IPS-20b (cell line): ENCODE measurements at regions not wholly inside any gene's neighbourhood (a gene's known extent, or its start where the extent isn't known, plus 50 kb on each side); places are given as distances from the start of the nearest gene placed in this dataset.

Experiments used
- H3K27ac ChIP-seq: one replicate; pipeline ENCODE4 v1.5.1; 2013; ENCODE audit warnings: low read length
- H3K27me3 ChIP-seq: 2 replicates; pipeline ENCODE4 v1.6.1; 2013; ENCODE audit warnings: mild to moderate bottlenecking, low read length, inconsistent platforms; ENCODE audit not compliant: insufficient read depth
- H3K36me3 ChIP-seq: 2 replicates; pipeline ENCODE4 v1.6.1; 2013; ENCODE audit warnings: low read depth, mild to moderate bottlenecking, inconsistent platforms, low read length, moderate library complexity; ENCODE audit not compliant: insufficient read depth
- H3K4me1 ChIP-seq: 2 replicates; pipeline ENCODE4 v1.6.1; 2013; ENCODE audit warnings: mild to moderate bottlenecking, control low read depth, inconsistent platforms, low read length, moderate library complexity; ENCODE audit not compliant: insufficient read depth
- H3K4me3 ChIP-seq: 2 replicates; pipeline ENCODE4 v1.5.1; 2013; ENCODE audit warnings: mild to moderate bottlenecking, low read length, inconsistent platforms
- H3K9ac ChIP-seq: 2 replicates; pipeline ENCODE4 v1.6.1; 2013; ENCODE audit warnings: low read depth, mild to moderate bottlenecking, inconsistent platforms, low read length, moderate library complexity
- H3K9me3 ChIP-seq: 2 replicates; pipeline ENCODE4 v1.6.1; 2013; ENCODE audit warnings: mild to moderate bottlenecking, low read depth, low read length, inconsistent platforms; ENCODE audit not compliant: insufficient read depth

DNA sequence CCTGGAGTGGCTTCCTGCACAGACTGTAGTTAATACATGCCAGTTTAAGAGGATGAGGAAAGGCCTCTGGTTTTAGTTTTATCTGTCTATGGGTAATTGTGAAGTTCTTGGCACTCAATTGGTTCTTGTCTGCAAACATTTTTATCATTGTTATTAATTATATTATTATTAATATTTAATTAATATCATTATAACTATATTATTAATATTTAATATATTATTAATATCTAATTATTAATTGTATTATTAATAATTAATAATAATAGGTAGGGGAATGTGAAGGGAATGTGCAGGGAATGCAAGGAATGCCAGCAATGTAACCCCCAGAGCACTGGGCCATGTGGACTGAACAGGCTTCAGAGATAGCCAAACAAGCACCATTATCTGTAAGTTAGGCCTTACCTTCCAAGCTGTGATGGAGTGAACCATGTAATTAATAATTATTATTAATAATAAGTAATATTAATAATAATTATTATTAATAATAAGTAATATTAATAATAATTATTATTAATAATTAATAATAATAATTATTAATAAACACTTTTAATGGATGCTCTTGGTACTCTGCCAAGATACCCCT, 79.8 kb upstream of the NMNAT3 start:
- Histone ChIP-seq H3K4me3 (no peak overlapping the region), H3K36me3 (no peaks in the 10 kb centered on the region), H3K9me3 (no peaks in the 10 kb centered on the region), H3K27ac (no peak overlapping the region), H3K4me1 (no peaks in the 10 kb centered on the region), H3K9ac (no peak overlapping the region), H3K27me3 (no peaks in the 10 kb centered on the region)

- no peaks in the 10 kb centered on the region for H3K9me3 ChIP-seq
- H3K4me3 ChIP-seq, result no peak overlapping the region
- no peak overlapping the region for H3K9ac ChIP-seq
Observed at GRCh38 chr3:139756529-139757103, 78.8 kb upstream of the NMNAT3 start.

GRCh38 chr3:139755551-139755950, 77.8 kb upstream of the NMNAT3 start:
- H3K27ac ChIP-seq, result no peak overlapping the region
- no peaks in the 10 kb centered on the region for H3K36me3 ChIP-seq
- no peaks in the 10 kb centered on the region for H3K9me3 ChIP-seq
- no peaks in the 10 kb centered on the region for H3K4me1 ChIP-seq
- H3K4me3 ChIP-seq, result no peak overlapping the region
- H3K9ac ChIP-seq, result no peak overlapping the region
- H3K27me3 ChIP-seq, result no peaks in the 10 kb centered on the region

More at GRCh38 chr3:139756529-139757103, 78.8 kb upstream of the NMNAT3 start:
- H3K4me1 ChIP-seq, result no peaks in the 10 kb centered on the region
- H3K36me3 ChIP-seq, result no peaks in the 10 kb centered on the region
- H3K27ac ChIP-seq, result no peak overlapping the region
- no peaks in the 10 kb centered on the region for H3K27me3 ChIP-seq

DNA sequence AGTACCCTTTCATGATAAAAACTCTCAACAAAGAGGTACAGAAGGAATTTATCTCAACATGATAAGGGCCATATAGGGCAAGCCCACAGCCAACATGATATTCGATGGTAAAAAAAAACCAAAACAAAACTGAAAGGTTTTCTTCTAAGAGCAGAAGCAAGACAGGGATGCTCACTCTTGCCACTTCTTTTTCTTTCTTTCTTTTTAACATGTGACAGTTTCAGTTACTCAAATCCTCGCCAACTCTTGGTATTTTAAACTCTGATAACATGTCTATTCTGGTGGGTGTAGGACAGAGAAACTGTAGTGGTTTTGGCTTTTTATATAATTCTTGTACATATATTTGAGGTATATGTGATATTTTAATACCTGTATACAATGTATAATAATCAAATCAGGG, 74.0 kb upstream of the NMNAT3 start:
- H3K9me3 ChIP-seq, result peaks cover 7% of the 10 kb centered on the region; the same call in 1 of the 2 replicates
- no peaks in the 10 kb centered on the region for H3K27me3 ChIP-seq
- no peak overlapping the region for H3K27ac ChIP-seq
- no peaks in the 10 kb centered on the region for H3K4me1 ChIP-seq
- H3K4me3 ChIP-seq, result no peak overlapping the region
- no peak overlapping the region for H3K9ac ChIP-seq
- H3K36me3 ChIP-seq, result no peaks in the 10 kb centered on the region

GRCh38 chr3:139746481-139746880, 68.7 kb upstream of the NMNAT3 start:
- Histone ChIP-seq H3K9ac (no peak overlapping the region), H3K9me3 (peaks cover 7% of the 10 kb centered on the region; the same call in 1 of the 2 replicates), H3K4me3 (no peak overlapping the region), H3K27me3 (no peaks in the 10 kb centered on the region), H3K27ac (no peak overlapping the region), H3K4me1 (peaks cover 6% of the 10 kb centered on the region; the same call in 1 of the 2 replicates), H3K36me3 (no peaks in the 10 kb centered on the region)

DNA sequence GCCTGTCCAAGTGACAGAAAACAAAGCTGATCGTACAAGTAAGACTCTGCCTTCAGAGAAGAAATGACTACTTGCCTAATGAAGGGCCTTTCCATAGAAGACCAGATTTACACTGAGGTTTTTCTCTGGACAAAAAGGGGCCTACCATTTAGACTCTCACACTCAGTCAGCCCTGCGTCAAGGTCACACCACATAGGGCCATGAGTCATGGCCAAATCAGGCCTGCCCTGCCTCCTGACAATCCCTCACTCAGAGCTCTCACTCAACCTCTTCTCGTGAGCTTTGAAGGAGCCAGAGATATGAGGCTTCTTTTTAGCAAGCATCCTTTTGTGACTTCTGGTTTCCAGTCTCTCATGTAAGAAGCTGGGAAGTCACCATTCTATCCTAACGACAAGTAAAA, 68.1 kb upstream of the NMNAT3 start:
- Histone ChIP-seq H3K27me3 (no peaks in the 10 kb centered on the region), H3K36me3 (no peaks in the 10 kb centered on the region), H3K27ac (no peak overlapping the region), H3K4me1 (peaks cover 6% of the 10 kb centered on the region; the same call in 1 of the 2 replicates), H3K9ac (no peak overlapping the region), H3K9me3 (peaks cover 7% of the 10 kb centered on the region; the same call in 1 of the 2 replicates), H3K4me3 (no peak overlapping the region)

- no peak overlapping the region for H3K9ac ChIP-seq
- H3K36me3 ChIP-seq, result no peaks in the 10 kb centered on the region
- no peak overlapping the region for H3K27ac ChIP-seq
- no peaks in the 10 kb centered on the region for H3K9me3 ChIP-seq
- H3K27me3 ChIP-seq, result no peaks in the 10 kb centered on the region
- H3K4me1 ChIP-seq, result no peaks in the 10 kb centered on the region
- no peak overlapping the region for H3K4me3 ChIP-seq
Observed at GRCh38 chr3:139738697-139739096, 60.9 kb upstream of the NMNAT3 start.

DNA sequence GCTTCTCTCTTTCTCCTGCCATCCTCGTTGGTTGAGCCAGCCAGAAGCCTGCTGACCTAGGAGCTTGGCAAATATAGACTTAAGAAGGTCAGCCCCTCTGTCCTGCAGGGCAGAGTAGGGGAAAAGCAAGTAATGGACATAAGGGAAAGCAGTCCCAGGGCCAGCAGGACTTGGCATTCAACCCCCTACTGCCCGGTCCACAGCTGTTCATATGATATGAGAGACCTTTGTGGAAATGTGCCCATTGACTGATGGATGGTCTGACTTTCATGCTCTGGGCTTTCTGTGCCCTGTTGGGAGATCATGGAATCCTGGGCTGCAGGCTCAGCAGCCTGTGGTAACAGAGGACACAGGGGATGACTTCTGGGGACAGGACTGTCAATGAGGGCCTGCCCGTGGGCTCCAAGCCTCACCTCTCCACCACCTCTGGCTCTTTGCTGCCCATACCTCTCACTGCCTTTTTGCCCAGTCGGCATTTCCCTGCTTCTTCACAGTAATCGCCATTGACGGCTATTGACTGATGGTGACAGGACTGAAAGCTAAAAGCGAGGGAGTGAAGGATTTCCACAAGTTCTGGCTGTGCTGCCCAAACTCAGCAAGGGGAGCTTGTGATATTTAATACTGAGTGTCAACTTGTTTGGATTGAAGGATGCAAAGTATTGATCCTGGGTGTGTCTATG, 60.0 kb upstream of the NMNAT3 start:
- H3K9me3 ChIP-seq, result no peaks in the 10 kb centered on the region
- no peak overlapping the region for H3K27ac ChIP-seq
- no peak overlapping the region for H3K9ac ChIP-seq
- no peaks in the 10 kb centered on the region for H3K4me1 ChIP-seq
- H3K27me3 ChIP-seq, result no peaks in the 10 kb centered on the region
- no peaks in the 10 kb centered on the region for H3K36me3 ChIP-seq
- H3K4me3 ChIP-seq, result no peak overlapping the region

DNA sequence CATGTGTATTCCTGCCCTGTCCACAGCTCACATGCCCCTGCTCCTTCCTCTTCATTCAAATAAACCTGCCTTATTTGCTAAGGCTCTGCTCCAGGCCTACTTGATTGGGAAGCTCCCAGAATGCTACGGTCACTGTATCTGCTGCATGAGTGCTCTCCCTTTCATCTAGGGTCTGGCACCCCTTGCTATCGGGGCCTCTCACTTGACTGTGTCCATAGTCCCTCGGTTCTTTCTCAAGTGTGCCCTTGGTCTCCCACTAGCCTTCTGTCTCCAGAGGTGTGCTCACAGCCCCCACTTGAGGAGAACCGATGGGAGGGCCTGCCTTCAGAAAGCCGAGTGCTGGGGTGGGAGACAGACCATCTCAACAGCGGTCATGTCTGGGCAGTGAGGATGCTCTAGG, 57.4 kb upstream of the NMNAT3 start:
- Histone ChIP-seq H3K27ac (no peak overlapping the region), H3K27me3 (no peaks in the 10 kb centered on the region), H3K9me3 (no peaks in the 10 kb centered on the region), H3K36me3 (no peaks in the 10 kb centered on the region), H3K4me3 (no peak overlapping the region), H3K9ac (no peak overlapping the region), H3K4me1 (no peaks in the 10 kb centered on the region)

- Histone ChIP-seq H3K9ac (no peak overlapping the region), H3K36me3 (no peaks in the 10 kb centered on the region), H3K27ac (no peak overlapping the region), H3K27me3 (no peaks in the 10 kb centered on the region), H3K4me1 (no peaks in the 10 kb centered on the region), H3K9me3 (no peaks in the 10 kb centered on the region), H3K4me3 (no peak overlapping the region)
Observed at GRCh38 chr3:139732729-139733128, 55.0 kb upstream of the NMNAT3 start.

DNA sequence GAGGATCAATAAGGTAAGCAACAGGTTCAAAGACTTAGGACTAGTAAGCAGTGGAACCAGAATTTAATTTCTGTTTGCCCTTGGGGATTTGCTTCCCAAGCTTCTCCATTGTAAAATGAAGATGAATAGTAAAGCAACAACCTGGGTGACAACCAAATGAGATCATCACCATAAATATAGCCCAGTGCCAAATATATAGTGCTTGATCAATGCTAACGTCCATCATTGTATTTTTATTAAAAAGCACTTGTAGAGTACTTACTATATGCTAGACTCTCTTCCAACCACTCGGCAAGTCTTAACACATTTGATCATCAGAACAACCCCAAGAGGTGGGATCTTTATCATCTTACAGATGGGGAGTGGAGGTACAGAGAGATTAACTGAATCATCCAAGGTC, 51.5 kb upstream of the NMNAT3 start:
- H3K4me3 ChIP-seq, result no peak overlapping the region
- H3K27me3 ChIP-seq, result no peaks in the 10 kb centered on the region
- H3K36me3 ChIP-seq, result no peaks in the 10 kb centered on the region
- H3K9ac ChIP-seq, result no peak overlapping the region
- no peaks in the 10 kb centered on the region for H3K9me3 ChIP-seq
- no peaks in the 10 kb centered on the region for H3K4me1 ChIP-seq
- no peak overlapping the region for H3K27ac ChIP-seq

GRCh38 chr3:139728414-139728813, 50.6 kb upstream of the NMNAT3 start:
- H3K9ac ChIP-seq, result no peak overlapping the region
- H3K4me1 ChIP-seq, result no peaks in the 10 kb centered on the region
- H3K9me3 ChIP-seq, result no peaks in the 10 kb centered on the region
- no peak overlapping the region for H3K4me3 ChIP-seq
- H3K27me3 ChIP-seq, result no peaks in the 10 kb centered on the region
- H3K36me3 ChIP-seq, result no peaks in the 10 kb centered on the region
- H3K27ac ChIP-seq, result no peak overlapping the region
